GM21390 (cell line): ENCODE measurements at regions not wholly inside any gene's neighbourhood (a gene's known extent, or its start where the extent isn't known, plus 50 kb on each side); places are given as distances from the start of the nearest gene placed in this dataset.
A peak's percentile ranks its signal among the peaks of the same experiment; 100 is the strongest.

Experiments used
- ATAC-seq: cut with Tn5 transposase; IDR thresholded peaks from one replicate; pipeline ENCODE4 v1.9.1; 2021; ENCODE audit not compliant: unreplicated experiment

GRCh38 chr18:67381608-67382150, 134.8 kb downstream of the DSEL start:
- no peak for ATAC-seq

DNA sequence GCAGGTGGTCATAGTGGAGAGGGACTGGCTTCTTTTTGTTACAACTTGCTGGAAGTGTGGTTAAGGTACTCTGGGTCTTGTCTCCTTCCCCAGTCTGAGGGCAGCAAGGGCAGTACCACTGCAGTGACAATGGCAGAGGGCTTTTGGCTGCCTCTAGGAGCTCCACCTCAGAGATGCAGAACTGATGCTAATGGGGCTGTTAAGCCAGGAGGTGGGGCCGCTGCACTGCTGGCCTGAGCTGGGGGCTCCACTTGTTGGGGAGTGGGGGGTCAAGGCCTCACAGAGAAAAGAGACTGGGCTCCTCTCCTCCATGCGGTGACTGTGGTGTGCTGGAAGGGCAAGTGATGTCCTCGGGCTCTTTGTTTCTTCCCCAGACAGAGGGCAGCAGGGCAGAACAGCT, 135.7 kb downstream of the DSEL start:
- no peak for ATAC-seq

DNA sequence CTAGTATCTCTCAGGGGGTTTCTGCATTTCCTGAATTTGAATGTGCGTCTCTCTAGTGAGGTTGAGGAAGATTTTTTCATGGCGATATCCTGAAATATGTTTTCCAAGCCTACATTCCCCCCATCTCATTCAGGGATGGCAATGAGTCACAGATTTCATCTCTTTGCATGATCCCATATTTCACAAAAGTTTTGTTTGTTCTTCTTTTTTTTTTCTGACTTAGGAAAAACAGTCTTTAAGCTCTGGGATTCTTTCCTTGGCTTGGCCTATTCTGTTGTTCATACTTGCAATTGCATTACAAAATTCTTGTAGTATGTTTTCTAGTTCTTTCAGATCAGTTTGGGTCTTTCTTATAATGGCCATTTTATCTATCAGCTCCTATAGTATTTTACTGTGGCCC, 136.5 kb downstream of the DSEL start:
- ATAC-seq: no peak

DNA sequence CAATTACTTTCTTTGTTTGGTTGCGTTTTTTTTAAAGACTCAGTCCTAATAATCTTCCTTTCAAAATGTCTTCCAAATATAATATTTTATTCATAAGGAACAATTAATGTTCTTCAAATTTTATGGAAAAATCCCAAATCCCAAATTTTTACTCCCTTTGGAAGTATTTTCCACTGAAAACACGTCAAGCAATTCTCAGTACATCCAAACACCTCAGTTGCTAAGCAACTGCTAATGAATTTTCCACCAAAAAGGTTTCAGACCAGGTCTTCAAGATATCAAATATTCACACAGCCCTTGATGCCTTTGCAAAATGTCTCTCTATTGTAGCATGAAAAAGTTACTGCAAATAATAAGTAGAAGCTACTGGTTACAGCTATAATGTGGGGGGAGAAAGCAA, 140.1 kb downstream of the DSEL start:
- no peak for ATAC-seq

GRCh38 chr18:67373636-67374035, 142.9 kb downstream of the DSEL start:
- no peak for ATAC-seq

DNA sequence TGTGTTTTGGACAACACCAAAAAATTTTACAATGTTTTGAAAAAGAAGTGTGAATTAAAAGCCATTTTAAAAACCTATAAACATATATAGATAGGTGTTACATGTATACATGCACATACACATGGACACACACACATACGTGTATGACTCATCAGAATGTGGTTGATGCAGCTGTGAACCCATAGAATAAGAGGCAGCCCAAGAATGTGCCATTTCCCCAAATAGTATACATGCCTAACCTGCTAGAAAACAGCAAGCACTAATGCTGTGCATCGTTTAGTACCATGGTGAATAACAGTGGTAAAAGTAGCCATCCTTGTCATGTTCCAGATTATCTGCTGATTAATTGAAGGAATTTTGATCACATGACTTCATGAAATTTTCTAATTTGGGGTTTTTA, 149.0 kb downstream of the DSEL start:
- no peak for ATAC-seq

GRCh38 chr18:67363694-67364093, 152.8 kb downstream of the DSEL start:
- no peak for ATAC-seq

- ATAC-seq: no peak
Measured at GRCh38 chr18:67362906-67363305, 153.6 kb downstream of the DSEL start.

DNA sequence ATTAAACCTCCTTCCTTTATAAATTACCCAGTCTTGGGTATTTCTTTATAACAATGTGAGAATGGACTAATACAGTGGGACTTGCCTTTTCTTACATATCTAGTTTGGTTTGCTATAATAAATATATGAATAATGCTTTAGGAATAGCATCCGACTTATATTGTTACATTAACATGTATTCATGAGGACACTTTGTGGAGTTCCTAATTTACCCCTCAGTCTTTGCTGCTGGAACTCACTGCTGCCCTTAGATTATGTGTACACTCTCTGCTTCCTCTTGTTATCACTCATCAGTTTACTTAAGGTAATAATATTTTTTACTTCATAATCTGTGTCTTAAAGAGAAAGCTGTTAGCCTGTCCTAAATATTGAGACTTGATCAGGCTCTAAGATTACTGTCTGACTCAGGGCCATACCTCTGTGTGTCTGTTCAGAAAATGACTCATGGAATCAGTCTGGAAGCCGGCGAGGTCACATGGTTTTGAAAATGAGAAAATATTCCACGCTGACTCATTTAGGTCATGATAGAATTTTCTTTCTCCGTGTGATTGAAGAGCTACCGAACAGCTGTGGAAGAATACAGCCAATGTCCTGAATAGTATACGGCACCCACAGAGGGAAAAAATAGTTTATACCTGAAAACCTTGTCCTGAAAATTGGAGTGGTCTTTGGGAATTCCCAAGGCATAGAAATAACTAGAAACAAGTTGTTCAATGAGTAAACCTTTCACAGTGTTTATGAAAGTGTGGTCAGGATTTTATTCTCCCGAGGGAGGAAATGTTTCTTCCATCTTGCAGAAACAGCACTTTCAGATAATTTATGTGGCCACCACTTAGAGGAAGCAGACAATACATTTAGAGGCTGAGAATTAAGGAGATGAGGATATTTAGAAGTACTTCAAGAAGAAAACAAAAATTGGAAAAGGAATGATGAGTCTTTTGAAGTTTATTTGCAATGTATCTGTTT, 156.4 kb downstream of the DSEL start:
- ATAC-seq: peak; percentile 78

GRCh38 chr18:67358947-67359346, 157.6 kb downstream of the DSEL start:
- no peak for ATAC-seq

DNA sequence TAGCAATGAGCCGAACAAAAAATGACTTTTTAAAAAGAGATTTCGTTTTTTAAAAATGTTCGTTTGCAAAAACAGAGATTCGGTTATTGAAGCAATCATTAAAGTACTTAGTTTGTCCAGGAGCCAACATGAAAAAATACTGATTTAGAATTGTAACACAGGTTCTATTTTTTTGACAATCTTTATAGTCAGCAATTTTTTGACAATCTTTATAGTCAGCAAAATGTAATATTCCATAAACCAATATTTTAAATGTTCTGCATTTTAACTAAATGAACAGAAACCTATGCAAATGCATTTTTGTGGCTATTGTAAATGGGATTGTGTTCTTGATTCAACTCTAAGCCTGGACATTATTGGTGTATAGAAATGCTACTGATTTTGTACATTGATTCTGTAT, 161.8 kb downstream of the DSEL start:
- ATAC-seq: no peak

- no peak for ATAC-seq
Measured at GRCh38 chr18:67354091-67354490, 162.4 kb downstream of the DSEL start.

GRCh38 chr18:67347438-67347837, 169.1 kb downstream of the DSEL start:
- ATAC-seq: no peak

- ATAC-seq: no peak
Measured at GRCh38 chr18:67342159-67342558, 174.4 kb downstream of the DSEL start.

- ATAC-seq: no peak
Measured at GRCh38 chr18:67337696-67338095, 178.8 kb downstream of the DSEL start.

GRCh38 chr18:67331857-67332256, 184.7 kb downstream of the DSEL start:
- ATAC-seq: no peak

GRCh38 chr18:67319109-67319508, 197.4 kb downstream of the DSEL start:
- no peak for ATAC-seq

DNA sequence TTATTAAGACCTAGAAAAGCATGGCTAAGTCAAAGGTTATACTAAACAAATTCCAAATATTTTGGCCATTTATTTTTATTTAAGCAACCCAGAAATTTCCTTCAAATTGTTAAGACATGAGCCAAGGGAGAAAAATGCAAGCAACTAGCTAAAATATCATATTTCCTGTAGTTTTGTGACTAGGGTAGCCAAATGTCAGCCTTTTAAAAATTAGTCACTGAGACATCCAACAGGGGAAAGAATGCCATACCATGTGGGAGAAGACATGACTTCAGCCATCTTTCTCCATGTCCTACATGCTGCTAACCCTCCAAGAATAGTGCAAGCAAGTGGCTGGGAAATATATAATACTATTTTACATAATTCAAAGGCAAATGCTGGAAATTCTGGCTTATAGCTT, 197.9 kb downstream of the DSEL start:
- ATAC-seq: no peak

- ATAC-seq: no peak
Measured at GRCh38 chr18:67310826-67311225, 205.7 kb downstream of the DSEL start.

DNA sequence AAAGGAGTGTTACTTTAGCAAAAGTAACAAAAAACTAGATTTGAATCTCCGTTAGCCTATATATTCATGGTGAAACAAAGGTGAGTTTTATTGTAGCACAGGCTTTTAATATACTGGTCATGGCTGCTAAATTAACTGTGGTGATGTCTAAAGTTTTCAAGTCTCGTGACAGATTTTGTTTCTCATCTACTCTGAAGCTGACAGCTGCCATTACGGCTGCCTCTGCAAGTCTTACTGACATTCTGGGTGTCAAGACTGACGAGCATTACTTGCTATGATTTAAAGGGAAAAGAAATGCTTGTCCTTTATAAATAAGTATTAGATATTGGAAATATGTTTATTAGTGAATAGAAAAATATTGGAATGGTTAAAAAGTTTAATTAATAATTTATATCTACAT, 207.7 kb downstream of the DSEL start:
- ATAC-seq: no peak

DNA sequence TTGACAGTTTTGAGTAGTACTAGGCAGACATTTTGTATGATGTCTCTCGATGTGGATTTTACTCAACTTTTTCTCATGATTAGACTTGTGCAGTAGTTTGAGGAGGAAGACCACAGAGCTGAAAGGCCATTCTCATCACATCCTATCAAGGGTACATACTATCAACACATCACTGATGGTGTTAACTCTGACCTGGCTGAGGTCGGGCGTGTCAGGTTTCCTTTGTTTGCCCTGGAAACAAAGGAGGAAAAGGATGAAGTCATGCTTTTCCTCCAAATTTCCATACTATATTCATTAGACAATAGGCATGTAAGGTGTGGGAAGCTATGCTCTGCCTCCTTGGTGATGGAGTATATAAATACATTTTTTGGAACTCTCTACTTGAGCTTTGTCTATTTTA, 211.1 kb downstream of the DSEL start:
- ATAC-seq: no peak

DNA sequence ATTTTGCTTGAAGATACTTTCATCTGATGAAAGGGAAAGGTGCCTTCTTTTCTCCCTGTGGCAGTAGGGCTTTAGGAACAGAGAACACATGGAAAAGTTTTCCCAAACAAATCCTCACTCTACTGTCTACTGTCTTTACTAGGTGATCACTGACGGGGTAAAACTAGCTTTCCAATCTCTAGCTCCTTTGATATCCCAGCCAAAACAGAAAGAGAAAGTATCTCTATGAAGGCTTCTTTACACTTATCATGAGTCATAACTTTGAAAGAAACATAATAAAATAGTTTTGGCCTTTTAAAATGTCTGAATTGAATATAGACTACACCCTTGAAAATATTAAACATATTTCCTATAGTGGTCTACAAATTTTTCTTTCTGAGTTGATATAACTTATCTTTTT, 214.5 kb downstream of the DSEL start:
- no peak for ATAC-seq

DNA sequence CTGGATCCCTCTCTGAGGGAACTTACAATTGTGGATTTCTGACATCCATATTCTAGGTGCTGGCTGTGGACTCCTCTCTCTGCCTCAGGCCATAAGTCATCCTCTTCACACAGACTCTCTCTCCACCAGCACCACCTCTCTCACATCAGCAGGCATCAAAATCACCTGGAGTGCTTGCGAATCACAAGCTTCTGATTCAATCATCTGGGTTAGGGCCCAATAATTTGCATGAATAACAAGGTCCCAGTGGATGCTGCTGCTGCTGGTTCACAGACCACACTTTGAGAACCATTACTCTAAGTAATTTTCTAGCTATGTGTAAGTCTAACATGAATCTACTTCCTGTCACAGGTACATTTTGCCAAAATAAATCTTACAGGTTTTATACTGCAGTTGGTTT, 214.9 kb downstream of the DSEL start:
- ATAC-seq: no peak
